GM12878 (cell line): ENCODE measurements at regions not wholly inside any gene's neighbourhood (a gene's known extent, or its start where the extent isn't known, plus 50 kb on each side); places are given as distances from the start of the nearest gene placed in this dataset.

Experiments used
- BRCA1 ChIP-seq: IDR thresholded peaks from 2 replicates; pipeline ENCODE4 v1.6.1; 2011; ENCODE audit warnings: low read depth, low read length, improper control_type of control experiment
- CTCF ChIP-seq, 3 experiments: IDR thresholded peaks in 2 of 3; conservative IDR thresholded peaks in 1 of 3; 2 replicates each; pipeline ENCODE4 v1.5.1; 2011; ENCODE audit warnings: low read depth in 3 of 3, low read length in 3 of 3, mild to moderate bottlenecking in 3 of 3, control low read depth in 2 of 3, moderate library complexity in 2 of 3, inconsistent platforms in 1 of 3, mixed read lengths in 1 of 3; ENCODE audit not compliant: control insufficient read depth in 2 of 3, insufficient read depth in 1 of 3; ENCODE audit errors: extremely low read depth in 1 of 3
- MXI1 ChIP-seq: fragments of 150-350 bp; IDR thresholded peaks from 2 replicates; pipeline ENCODE4 v1.6.1; 2011; ENCODE audit warnings: low read depth, mild to moderate bottlenecking, inconsistent platforms, low read length, improper control_type of control experiment
- NFXL1 ChIP-seq: fragments of 450-650 bp; IDR thresholded peaks from 2 replicates; pipeline ENCODE4 v1.6.1; 2017; ENCODE audit warnings: antibody characterized with exemption, mild to moderate bottlenecking, borderline replicate concordance
- POLR2AphosphoS5 ChIP-seq: IDR thresholded peaks from 2 replicates; pipeline ENCODE4 v1.6.1; 2011; ENCODE audit warnings: mild to moderate bottlenecking, low read length, inconsistent platforms
- SMC3 ChIP-seq: IDR thresholded peaks from 2 replicates; pipeline ENCODE4 v1.6.1; 2011; ENCODE audit warnings: low read length, improper control_type of control experiment, borderline replicate concordance
- TCF12 ChIP-seq: IDR thresholded peaks from 2 replicates; pipeline ENCODE4 v1.6.1; 2011; ENCODE audit warnings: low read depth, mild to moderate bottlenecking, low read length

DNA sequence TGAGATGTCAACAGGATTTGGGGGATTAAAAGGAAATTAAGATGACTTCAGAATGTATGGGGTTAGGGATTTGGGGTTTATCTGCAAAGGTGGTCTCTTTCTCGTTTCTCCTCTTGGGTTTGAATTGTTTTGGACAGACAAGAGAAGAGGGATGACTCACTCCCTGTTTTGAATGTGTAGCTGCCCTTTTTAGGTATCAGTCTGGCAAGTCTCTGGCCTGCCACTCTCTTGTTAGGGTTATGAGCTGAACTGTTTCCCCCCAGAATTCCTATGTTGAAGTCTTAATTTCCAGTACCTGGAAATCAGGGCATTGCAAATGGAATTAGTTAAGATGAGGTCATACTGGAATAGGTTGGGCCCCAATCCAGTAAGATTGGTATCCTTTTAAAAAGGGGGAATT, 291.7 kb downstream of the MEX3B start:
- TF ChIP-seq MXI1: no peak
- TF ChIP-seq CTCF (IDR thresholded peaks at IDR 0.05 in 2 of 3, conservative IDR thresholded peaks at IDR 0.05 in 1 of 3; ENCODE audit: control insufficient read depth in 2 of 3, extremely low read depth in 1 of 3, insufficient read depth in 1 of 3, low read depth in 3 of 3, low read length in 3 of 3): no peak
- no peak for TF ChIP-seq SMC3
- TF ChIP-seq NFXL1: no peak
- TF ChIP-seq TCF12: no peak
- TF ChIP-seq POLR2AphosphoS5: no peak
- TF ChIP-seq BRCA1: no peak
